Small intestine (tissue), 7 donors: ENCODE measurements at regions not wholly inside any gene's neighbourhood (a gene's known extent, or its start where the extent isn't known, plus 50 kb on each side); places are given as distances from the start of the nearest gene placed in this dataset.

Experiments
- DNase-seq, 2 donors: peaks; one replicate each; pipeline versions ENCODE4 v3.0.0 to v3.0.0-alpha.2; 2013
- FAIRE-seq: peaks from 2 replicates; lab custom pipeline; 2012; peaks lifted over from hg19 to GRCh38; lab: Jason Lieb, UNC
- H3K27ac ChIP-seq, 3 donors: one replicate each; pipeline ENCODE4 v1.5.1; 2013; ENCODE audit warnings: low read length in 2 of 3, mild to moderate bottlenecking in 2 of 3, control low read depth in 1 of 3, inconsistent platforms in 1 of 3, low read depth in 1 of 3, moderate library complexity in 1 of 3
- H3K27me3 ChIP-seq, 3 donors: one replicate each; pipeline ENCODE4 v1.6.1; 2013; ENCODE audit warnings: low read length in 3 of 3, inconsistent platforms in 1 of 3; ENCODE audit not compliant: control insufficient read depth in 3 of 3, insufficient read depth in 3 of 3
- H3K36me3 ChIP-seq, 3 donors: one replicate each; pipeline ENCODE4 v1.6.1; 2013; ENCODE audit warnings: low read length in 3 of 3, inconsistent platforms in 1 of 3, low read depth in 1 of 3, mild to moderate bottlenecking in 1 of 3, moderate library complexity in 1 of 3; ENCODE audit not compliant: control insufficient read depth in 3 of 3, insufficient read depth in 2 of 3
- H3K4me1 ChIP-seq, 3 donors: one replicate each; pipeline ENCODE4 v1.6.1; 2013; ENCODE audit warnings: low read length in 2 of 3, inconsistent platforms in 1 of 3, low read depth in 1 of 3, mild to moderate bottlenecking in 1 of 3, moderate library complexity in 1 of 3; ENCODE audit not compliant: control insufficient read depth in 3 of 3, insufficient read depth in 2 of 3
- H3K4me3 ChIP-seq, 3 donors: one replicate each; pipeline ENCODE4 v1.5.1; 2013; ENCODE audit warnings: low read length in 3 of 3, control low read depth in 1 of 3, inconsistent platforms in 1 of 3, low read depth in 1 of 3, mild to moderate bottlenecking in 1 of 3, moderate library complexity in 1 of 3
- H3K9me3 ChIP-seq, 2 donors: one replicate each; pipeline ENCODE4 v1.6.1; 2013; ENCODE audit warnings: low read depth in 1 of 2, low read length in 1 of 2; ENCODE audit not compliant: control insufficient read depth in 2 of 2, insufficient read depth in 1 of 2
- WGBS, 3 donors: extraction: QIAGEN DNeasy Blood & Tissue Kit; methylation state at CpG; one replicate each; pipeline ENCODE4 v1.1.7; 2013; 5-methylcytosine and 5-hydroxymethylcytosine counted together
- donor health status: healthy with polysubstance abuse.
- donor health status: control.
- donor health status: control.
- donor health status: Bipolar disorder and iron deficiency.
- donor health status: healthy.

DNA sequence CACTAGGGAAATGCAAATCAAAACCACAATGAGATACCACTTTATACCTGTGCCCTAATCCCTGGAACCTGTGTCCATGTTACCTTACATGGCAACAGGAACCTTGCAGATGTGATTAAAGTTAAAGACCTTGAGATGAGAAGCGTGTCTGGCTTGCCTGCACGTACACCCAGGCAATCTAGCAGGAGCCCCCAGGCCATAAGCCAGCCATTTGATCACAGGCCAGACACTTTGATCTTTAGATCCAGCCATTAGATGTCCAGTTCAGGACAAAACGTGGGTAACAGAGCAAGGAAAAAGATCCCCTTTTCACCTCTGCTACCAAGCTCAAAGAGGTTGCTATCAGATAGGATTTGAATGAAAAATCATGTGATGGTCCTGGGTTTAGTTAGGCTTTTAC lies 378.8 kb downstream of the BUD13 start:
- FAIRE-seq (no peak), DNase-seq (no peak)
- WGBS, 3 donors: 68 to 77% (median 69%) methylated on average over 3 of the region's 3 CpGs
- Histone ChIP-seq H3K27me3 (peaks cover 0 to 2% (median 0%) of the 10 kb centered on the region in 3 donors), H3K4me1 (no peaks in the 10 kb centered on the region), H3K27ac (no peak overlapping the region), H3K36me3 (no peaks in the 10 kb centered on the region), H3K9me3 (peaks cover 2 to 6% of the 10 kb centered on the region in 2 donors), H3K4me3 (no peak overlapping the region)

DNA sequence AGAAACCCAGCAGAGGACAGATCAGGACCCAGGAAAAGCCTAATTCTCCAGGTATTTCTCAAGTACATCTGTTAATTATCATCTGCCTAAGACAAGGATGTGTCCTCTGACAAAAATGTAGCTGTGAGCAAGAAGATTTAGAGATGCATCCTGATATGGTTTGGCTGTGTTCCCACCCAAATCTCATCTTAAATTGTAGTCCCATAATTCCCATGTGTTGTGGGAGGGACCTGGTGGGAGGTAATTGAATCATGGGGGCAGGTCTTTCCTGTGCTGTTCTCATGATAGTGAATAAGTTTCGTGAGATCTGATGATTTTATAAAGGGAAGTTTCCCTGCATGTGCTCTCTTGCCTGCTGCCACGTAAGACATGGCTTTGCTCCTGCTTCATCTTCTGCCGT lies 381.8 kb downstream of the BUD13 start:
- H3K27ac ChIP-seq: no peak overlapping the region
- no peak overlapping the region for H3K4me3 ChIP-seq
- 71 to 73% (median 73%) methylated on average over 3 of the region's 3 CpGs for WGBS, 3 donors
- H3K27me3 ChIP-seq: peaks cover 0 to 2% (median 0%) of the 10 kb centered on the region in 3 donors
- H3K9me3 ChIP-seq: peaks cover 2 to 6% of the 10 kb centered on the region in 2 donors
- DNase-seq (no peak), FAIRE-seq (no peak)
- no peaks in the 10 kb centered on the region for H3K36me3 ChIP-seq
- H3K4me1 ChIP-seq: no peaks in the 10 kb centered on the region

DNA sequence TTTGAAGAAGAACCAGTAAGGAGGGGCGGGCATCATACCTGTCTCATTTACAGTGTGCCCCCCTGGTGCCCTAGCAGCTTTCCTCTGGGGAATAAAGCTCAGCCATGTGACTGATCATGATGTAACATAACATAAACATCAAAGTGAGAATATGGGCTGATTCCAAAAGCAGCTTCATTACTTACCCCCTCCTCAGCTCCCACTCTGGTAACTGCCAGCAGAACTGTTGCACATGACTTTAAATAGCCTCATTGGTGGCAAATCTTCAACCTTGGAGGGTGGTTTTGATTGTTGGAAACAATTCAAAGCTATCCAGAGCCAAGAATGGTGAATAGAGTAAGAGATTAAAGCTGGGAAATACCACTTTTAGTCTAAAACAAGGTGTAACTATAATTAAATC lies 384.6 kb downstream of the BUD13 start:
- Histone ChIP-seq H3K27me3 (no peaks in the 10 kb centered on the region), H3K9me3 (no peaks in the 10 kb centered on the region), H3K4me3 (no peak overlapping the region), H3K36me3 (no peaks in the 10 kb centered on the region), H3K27ac (no peak overlapping the region), H3K4me1 (no peaks in the 10 kb centered on the region)
- DNase-seq (no peak), FAIRE-seq (no peak)
- 73 to 93% (median 90%) methylated on average over 1 of the region's 1 CpG for WGBS, 3 donors

DNA sequence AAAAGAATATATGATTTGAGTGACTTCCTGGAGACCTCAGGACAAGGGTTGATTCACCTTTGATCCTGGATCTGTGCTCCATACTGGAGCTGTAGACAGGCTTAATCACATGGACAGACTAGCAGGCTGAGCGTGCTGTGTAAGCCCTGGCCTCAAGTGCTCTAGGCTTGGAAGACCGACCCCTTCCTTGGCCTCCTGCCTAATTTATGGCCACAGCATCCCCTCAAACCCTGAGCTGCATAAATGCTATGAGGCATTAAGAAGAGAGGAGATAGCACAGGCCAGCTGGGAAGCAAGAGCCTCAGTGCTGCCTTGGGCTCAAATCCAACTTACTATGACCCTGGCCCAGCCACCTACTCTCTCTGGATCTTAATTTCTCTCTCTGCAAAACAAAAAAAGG lies 385.1 kb downstream of the BUD13 start:
- FAIRE-seq (no peak), DNase-seq (no peak)
- no peaks in the 10 kb centered on the region for H3K36me3 ChIP-seq
- no peaks in the 10 kb centered on the region for H3K9me3 ChIP-seq
- H3K4me1 ChIP-seq: no peaks in the 10 kb centered on the region
- H3K27ac ChIP-seq: no peak overlapping the region
- H3K4me3 ChIP-seq: no peak overlapping the region
- H3K27me3 ChIP-seq: no peaks in the 10 kb centered on the region
- 50 to 78% (median 58%) methylated on average over 2 of the region's 2 CpGs for WGBS, 3 donors

DNA sequence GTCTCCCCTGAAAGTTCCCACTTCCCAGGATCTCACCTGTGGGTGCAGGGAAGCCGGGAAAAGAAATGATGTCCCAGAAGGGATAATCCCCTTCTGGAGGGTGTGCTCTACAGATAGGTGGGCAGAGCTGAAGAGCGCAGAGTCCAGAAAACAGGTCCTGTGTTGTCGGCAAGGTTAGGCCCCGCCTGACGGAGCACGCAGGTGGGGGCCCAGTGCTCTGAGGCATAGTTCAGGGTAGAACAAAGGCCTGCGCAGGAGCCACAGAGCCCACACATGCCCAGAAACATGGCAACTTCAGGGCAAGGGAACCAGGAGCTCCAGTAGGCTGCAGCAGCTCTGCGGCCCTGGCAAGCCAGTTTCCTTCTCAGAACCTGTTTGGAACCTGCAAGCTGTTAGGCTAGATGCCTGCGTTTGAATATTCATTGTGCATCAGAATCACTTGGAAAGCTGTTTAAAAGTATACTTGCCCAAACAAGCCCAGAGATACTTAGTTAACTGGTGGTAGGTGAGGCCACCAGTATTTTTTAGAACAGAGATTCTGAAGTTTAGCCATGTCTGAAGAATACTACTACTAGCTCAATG lies 386.6 kb downstream of the BUD13 start:
- Histone ChIP-seq H3K36me3 (no peaks in the 10 kb centered on the region), H3K4me1 (no peaks in the 10 kb centered on the region), H3K27me3 (no peaks in the 10 kb centered on the region), H3K27ac (no peak overlapping the region), H3K9me3 (no peaks in the 10 kb centered on the region), H3K4me3 (no peak overlapping the region)
- FAIRE-seq: no peak
- WGBS, 3 donors: 90 to 93% (median 91%) methylated on average over 9 of the region's 9 CpGs
- DNase-seq: no peak

DNA sequence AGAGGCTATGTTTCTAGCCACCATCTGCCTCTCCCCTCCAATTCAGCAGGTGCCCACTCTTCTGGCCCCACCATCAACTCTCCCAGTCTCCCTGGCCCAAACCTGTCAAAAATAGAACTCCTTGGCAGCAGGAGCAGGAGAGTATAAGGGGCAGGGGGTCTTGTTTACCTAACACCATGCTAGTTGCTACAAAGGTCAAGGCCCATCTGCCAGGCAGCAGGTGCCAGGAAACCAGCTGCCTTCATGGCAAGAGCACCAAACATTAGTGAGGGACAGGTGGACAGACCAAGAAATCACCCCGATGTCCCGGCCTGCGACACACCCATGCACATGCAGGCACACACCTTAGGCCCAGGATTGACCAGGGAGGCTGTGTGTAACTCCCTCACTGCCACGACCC lies 387.9 kb downstream of the BUD13 start:
- 22 to 71% (median 45%) methylated on average over 4 of the region's 4 CpGs for WGBS, 3 donors
- H3K27ac ChIP-seq: no peak overlapping the region

DNA sequence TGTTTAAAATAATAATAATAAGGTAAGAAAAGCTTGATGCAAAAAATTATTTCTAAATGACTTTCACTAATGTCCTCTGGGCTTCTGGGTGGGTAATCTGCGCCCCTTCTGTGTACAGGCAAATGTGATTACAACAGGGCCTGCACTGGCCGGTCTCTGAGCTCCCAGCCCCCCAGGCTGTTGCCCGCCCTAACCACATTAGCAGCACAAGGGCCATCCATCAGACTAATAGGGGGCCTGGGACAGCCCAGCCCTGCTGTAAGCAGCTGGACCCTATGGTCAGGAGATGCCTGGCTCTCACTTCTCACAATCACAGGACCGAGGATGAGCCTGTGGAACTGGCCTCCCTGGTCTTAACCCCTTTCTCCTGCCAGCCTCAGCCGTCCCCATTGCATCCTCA lies 388.4 kb downstream of the BUD13 start:
- DNase-seq (no peak), FAIRE-seq (no peak)
- Histone ChIP-seq H3K27me3 (no peaks in the 10 kb centered on the region), H3K36me3 (no peaks in the 10 kb centered on the region), H3K9me3 (no peaks in the 10 kb centered on the region), H3K4me3 (no peak overlapping the region), H3K4me1 (no peaks in the 10 kb centered on the region), H3K27ac (no peak overlapping the region)
- WGBS, 3 donors: 45 to 74% (median 56%) methylated on average over 5 of the region's 5 CpGs

More for the DNA sequence above, 387.9 kb downstream of the BUD13 start:
- no peaks in the 10 kb centered on the region for H3K9me3 ChIP-seq
- H3K27me3 ChIP-seq: no peaks in the 10 kb centered on the region
- no peaks in the 10 kb centered on the region for H3K4me1 ChIP-seq
- no peaks in the 10 kb centered on the region for H3K36me3 ChIP-seq
- no peak overlapping the region for H3K4me3 ChIP-seq
- FAIRE-seq: no peak
- DNase-seq: no peak

DNA sequence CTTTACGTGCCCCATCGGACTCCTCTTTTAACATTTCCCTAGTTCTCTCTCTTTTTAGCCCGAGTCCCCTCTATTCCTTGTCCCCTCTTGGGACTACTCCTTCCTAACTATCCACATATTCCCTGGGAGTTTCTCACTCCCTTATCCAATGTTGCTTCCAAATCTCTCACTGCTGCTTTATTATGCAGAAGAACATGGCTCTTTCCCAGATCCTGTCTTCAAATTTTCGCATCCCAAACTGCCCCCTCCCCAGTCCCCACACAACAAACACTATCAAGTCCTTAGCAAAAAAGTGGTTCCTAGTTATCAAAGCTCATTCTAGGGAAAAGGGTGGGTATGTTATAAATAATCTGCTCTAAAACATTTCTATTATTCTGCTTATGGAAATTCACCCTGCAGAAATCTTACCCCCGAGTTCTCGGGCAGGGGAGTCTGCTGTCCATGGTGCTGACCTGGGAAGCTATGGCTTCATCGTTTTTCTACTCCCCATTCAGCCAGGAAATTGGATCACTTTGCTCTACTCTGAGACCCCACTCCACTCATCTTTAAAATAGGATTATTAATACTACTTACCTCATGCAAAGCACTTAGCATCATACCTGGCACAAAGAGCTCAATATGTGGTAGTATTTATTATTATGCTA lies 393.5 kb downstream of the BUD13 start:
- FAIRE-seq (no peak), DNase-seq (peak; percentile 32 to 65)
- Histone ChIP-seq H3K4me1 (no peaks in the 10 kb centered on the region), H3K9me3 (no peaks in the 10 kb centered on the region), H3K36me3 (no peaks in the 10 kb centered on the region), H3K27ac (no peak overlapping the region), H3K27me3 (no peaks in the 10 kb centered on the region), H3K4me3 (no peak overlapping the region)
- 36 to 42% (median 39%) methylated on average over 7 of the region's 7 CpGs for WGBS, 3 donors

DNA sequence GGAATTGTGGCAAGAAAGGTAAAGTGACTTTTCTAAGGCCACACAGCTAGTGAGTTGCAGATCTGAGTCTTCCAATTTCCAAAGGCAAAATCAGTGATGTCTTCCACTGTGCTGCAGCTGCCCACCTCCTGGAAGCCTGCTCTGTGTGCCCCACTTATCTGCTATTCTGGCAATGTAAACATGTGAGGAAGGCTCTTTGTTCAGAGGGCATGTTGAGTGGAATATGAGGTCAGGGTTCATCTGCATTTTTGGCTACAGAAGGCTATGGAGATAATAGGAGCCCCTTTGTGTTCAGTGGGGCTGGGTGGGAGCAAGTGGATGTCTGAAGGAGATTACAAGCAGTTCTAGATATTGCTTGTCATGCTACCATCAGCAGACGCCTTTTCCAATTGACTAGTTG lies 396.2 kb downstream of the BUD13 start:
- no peak overlapping the region for H3K4me3 ChIP-seq
- 22 to 41% (median 39%) methylated on average over 1 of the region's 1 CpG for WGBS, 3 donors
- H3K36me3 ChIP-seq: no peaks in the 10 kb centered on the region
- peaks cover 0 to 1% (median 0%) of the 10 kb centered on the region in 3 donors for H3K27me3 ChIP-seq
- no peaks in the 10 kb centered on the region for H3K9me3 ChIP-seq
- no peaks in the 10 kb centered on the region for H3K4me1 ChIP-seq
- FAIRE-seq: no peak
- no peak overlapping the region for H3K27ac ChIP-seq
- DNase-seq: no peak
